WTC11 (cell line): ENCODE measurements at regions not wholly inside any gene's neighbourhood (a gene's known extent, or its start where the extent isn't known, plus 50 kb on each side); places are given as distances from the start of the nearest gene placed in this dataset.

Experiments used
- ATAC-seq: fragments of 200-7000 bp; cut with Tn5 transposase; 2 replicates; pipeline ENCODE4 v1.10.0; 2021; ENCODE audit warnings: mild to moderate bottlenecking, moderate library complexity
- CTCF ChIA-PET: fragments of 300-600 bp; sonication (Branson Sonifier 250); formaldehyde crosslinking; loops from one replicate; lab custom pipeline; 2021; ENCODE audit warnings: antibody characterized with exemption; lab: Charles Lee
- POLR2A ChIA-PET: fragments of 350-600 bp; sonication (Branson Sonifier 250); formaldehyde crosslinking; loops from one replicate; lab custom pipeline; 2021; ENCODE audit warnings: antibody characterized with exemption; lab: Charles Lee
- DNase-seq: peaks from one replicate; pipeline ENCODE4 v3.0.0; 2021; ENCODE audit warnings: low spot score
- H3K27ac Mint-ChIP-seq: 2 replicates; pipeline ENCODE4 v1.8.0; 2021; ENCODE audit warnings: mixed read lengths
- H3K27me3 Mint-ChIP-seq: 2 replicates; pipeline ENCODE4 v1.8.0; 2021; ENCODE audit warnings: low read depth, mild to moderate bottlenecking, moderate library complexity, mixed read lengths
- H3K36me3 Mint-ChIP-seq: 2 replicates; pipeline ENCODE4 v1.8.0; 2021; ENCODE audit warnings: mixed read lengths
- H3K4me1 Mint-ChIP-seq: 2 replicates; pipeline ENCODE4 v1.8.0; 2022; ENCODE audit warnings: mixed read lengths
- H3K4me3 Mint-ChIP-seq: 2 replicates; pipeline ENCODE4 v1.8.0; 2021; ENCODE audit warnings: mild to moderate bottlenecking, moderate library complexity, mixed read lengths
- H3K9me3 Mint-ChIP-seq: 2 replicates; pipeline ENCODE4 v1.8.0; 2021; ENCODE audit warnings: mixed read lengths
- ATF1 ChIP-seq: sonication (generic); formaldehyde crosslinking; IDR thresholded peaks from 2 replicates; pipeline ENCODE4 v1.8.1; 2023; ENCODE audit warnings: mild to moderate bottlenecking, moderate library complexity, missing genetic modification reagents
- ELF4 ChIP-seq: sonication (generic); formaldehyde crosslinking; IDR thresholded peaks from 2 replicates; pipeline ENCODE4 v1.8.1; 2022; ENCODE audit warnings: low read depth, mild to moderate bottlenecking, moderate library complexity, missing genetic modification reagents
- FOXJ3 ChIP-seq: sonication (generic); formaldehyde crosslinking; IDR thresholded peaks from 2 replicates; pipeline ENCODE4 v1.9.0; 2021; ENCODE audit warnings: missing genetic modification reagents, mild to moderate bottlenecking, borderline replicate concordance
- GABPB1 ChIP-seq: sonication (generic); formaldehyde crosslinking; IDR thresholded peaks from 2 replicates; pipeline ENCODE4 v1.8.1; 2023; ENCODE audit warnings: mild to moderate bottlenecking, missing genetic modification reagents
- GRHL2 ChIP-seq: fragments of 250-450 bp; sonication (Bioruptor Pico); IDR thresholded peaks from 2 replicates; pipeline ENCODE4 v1.8.0; 2022; ENCODE audit warnings: mild to moderate bottlenecking, moderate library complexity; ENCODE audit not compliant: insufficient replicate concordance, severe bottlenecking
- GTF2I ChIP-seq: fragments of 250-450 bp; sonication (Bioruptor Pico); conservative IDR thresholded peaks from 2 replicates; pipeline ENCODE4 v1.4.0; 2021; ENCODE audit warnings: mild to moderate bottlenecking
- IRF2 ChIP-seq: sonication (generic); formaldehyde crosslinking; IDR thresholded peaks from 2 replicates; pipeline ENCODE4 v1.8.0; 2022; ENCODE audit warnings: low read depth, missing genetic modification reagents, borderline replicate concordance
- MYBL2 ChIP-seq: sonication (generic); formaldehyde crosslinking; IDR thresholded peaks from 2 replicates; pipeline ENCODE4 v1.8.1; 2023; ENCODE audit warnings: mild to moderate bottlenecking, moderate library complexity, missing genetic modification reagents
- NFATC4 ChIP-seq: fragments of 250-450 bp; sonication (Bioruptor Pico); IDR thresholded peaks from 2 replicates; pipeline ENCODE4 v1.9.0; 2021; ENCODE audit warnings: mild to moderate bottlenecking
- NFE2L1 ChIP-seq: sonication (generic); formaldehyde crosslinking; IDR thresholded peaks from 2 replicates; pipeline ENCODE4 v1.8.1; 2023; ENCODE audit warnings: missing genetic modification reagents
- NR3C1 ChIP-seq: sonication (generic); formaldehyde crosslinking; conservative IDR thresholded peaks from 2 replicates; pipeline ENCODE4 v1.8.1; 2023; ENCODE audit warnings: low read depth, mild to moderate bottlenecking, missing genetic modification reagents
- RELA ChIP-seq: sonication (generic); formaldehyde crosslinking; IDR thresholded peaks from 2 replicates; pipeline ENCODE4 v1.8.1; 2022; ENCODE audit warnings: missing genetic modification reagents, mild to moderate bottlenecking, borderline replicate concordance
- RORB ChIP-seq: fragments of 250-450 bp; sonication (Bioruptor Pico); IDR thresholded peaks from 2 replicates; pipeline ENCODE4 v1.9.0; 2021; ENCODE audit warnings: mild to moderate bottlenecking
- SMAD4 ChIP-seq: sonication (generic); formaldehyde crosslinking; IDR thresholded peaks from 2 replicates; pipeline ENCODE4 v1.8.0; 2022; ENCODE audit warnings: mild to moderate bottlenecking, missing genetic modification reagents
- TCF7 ChIP-seq: sonication (generic); formaldehyde crosslinking; IDR thresholded peaks from 2 replicates; pipeline ENCODE4 v1.8.0; 2022; ENCODE audit warnings: mild to moderate bottlenecking, low read depth, missing genetic modification reagents, moderate library complexity
- TP53 ChIP-seq: sonication (generic); formaldehyde crosslinking; IDR thresholded peaks from 2 replicates; pipeline ENCODE4 v1.8.1; 2023; ENCODE audit warnings: mild to moderate bottlenecking, missing genetic modification reagents
- ZNF121 ChIP-seq: sonication (generic); formaldehyde crosslinking; IDR thresholded peaks from 2 replicates; pipeline ENCODE4 v1.8.0; 2023; ENCODE audit warnings: missing genetic modification reagents
- ZNF219 ChIP-seq: sonication (generic); formaldehyde crosslinking; IDR thresholded peaks from 2 replicates; pipeline ENCODE4 v1.8.0; 2023; ENCODE audit warnings: missing genetic modification reagents, mild to moderate bottlenecking, borderline replicate concordance
- ZNF423 ChIP-seq: fragments of 250-450 bp; sonication (Bioruptor Pico); IDR thresholded peaks from 2 replicates; pipeline ENCODE4 v2.1.2; 2022; ENCODE audit warnings: mild to moderate bottlenecking, moderate library complexity
- TF ChIP-seq, protein P1 (sequence below): sonication (generic); formaldehyde crosslinking; IDR thresholded peaks from 2 replicates; pipeline ENCODE4 v1.8.1; 2022; ENCODE audit warnings: mild to moderate bottlenecking, moderate library complexity, missing genetic modification reagents
- TF ChIP-seq, protein P2 (sequence below): fragments of 250-450 bp; sonication (Bioruptor Pico); IDR thresholded peaks from 2 replicates; pipeline ENCODE4 v1.9.0; 2021; ENCODE audit warnings: mild to moderate bottlenecking
- TF ChIP-seq, protein P3 (sequence below): sonication (generic); formaldehyde crosslinking; IDR thresholded peaks from 2 replicates; pipeline ENCODE4 v1.8.1; 2022; ENCODE audit warnings: missing genetic modification reagents, borderline replicate concordance
- TF ChIP-seq, protein P4 (sequence below): sonication (generic); formaldehyde crosslinking; IDR thresholded peaks from 2 replicates; pipeline ENCODE4 v1.8.1; 2022; ENCODE audit warnings: low read depth, mild to moderate bottlenecking, moderate library complexity, missing genetic modification reagents, borderline replicate concordance
- TF ChIP-seq, protein P5 (sequence below): sonication (generic); formaldehyde crosslinking; IDR thresholded peaks from 2 replicates; pipeline ENCODE4 v1.8.0; 2022; ENCODE audit warnings: mild to moderate bottlenecking, missing genetic modification reagents
- TF ChIP-seq, protein P6 (sequence below): fragments of 250-450 bp; sonication (Bioruptor Pico); IDR thresholded peaks from 2 replicates; pipeline ENCODE4 v2.1.2; 2022; ENCODE audit warnings: mild to moderate bottlenecking, moderate library complexity
- TF ChIP-seq, protein P7 (sequence below): sonication (generic); formaldehyde crosslinking; IDR thresholded peaks from 2 replicates; pipeline ENCODE4 v1.8.0; 2023; ENCODE audit warnings: missing genetic modification reagents, mild to moderate bottlenecking, borderline replicate concordance
- TF ChIP-seq, protein P8 (sequence below): sonication (generic); formaldehyde crosslinking; IDR thresholded peaks from 2 replicates; pipeline ENCODE4 v1.8.1; 2022; ENCODE audit warnings: low read depth, missing genetic modification reagents, borderline replicate concordance

DNA sequence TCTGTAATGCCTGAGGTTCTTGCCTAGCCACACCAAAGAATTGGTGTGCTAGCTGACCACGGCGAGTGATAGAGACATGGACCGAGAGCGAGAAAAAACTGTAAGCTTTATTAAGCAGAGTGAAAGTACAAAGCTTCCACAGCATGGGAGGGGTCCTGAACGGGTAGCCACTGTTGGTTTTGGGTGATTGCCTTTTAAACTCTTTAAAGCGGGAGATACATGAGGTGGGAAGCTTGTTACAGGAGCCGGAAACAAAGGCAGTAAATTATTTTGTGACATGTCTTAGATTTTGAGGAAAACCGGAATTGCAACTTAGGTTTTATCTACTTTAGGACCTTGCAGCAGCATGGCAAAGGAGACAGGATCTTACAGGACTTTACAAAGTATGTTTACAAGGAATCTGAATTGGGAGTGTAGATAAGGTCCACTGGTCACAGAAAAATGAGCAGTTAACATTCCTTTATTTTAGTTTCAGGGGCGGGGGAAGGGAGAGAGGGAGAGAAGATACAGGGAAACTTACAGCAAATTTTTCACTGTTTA, 252.7 kb upstream of the MBL2 start:
- ATAC-seq (no peak), DNase-seq (no peak)
- peak overlapping the region; percentile 86 for H3K27ac Mint-ChIP-seq
- H3K4me1 Mint-ChIP-seq: peaks cover 50% of the 10 kb centered on the region
- H3K9me3 Mint-ChIP-seq: peaks cover 6% of the 10 kb centered on the region
- no peak overlapping the region for H3K4me3 Mint-ChIP-seq
- POLR2A ChIA-PET: no interaction called here
- H3K27me3 Mint-ChIP-seq: no peaks in the 10 kb centered on the region; the same call in 1 of the 2 replicates
- no peak for TF ChIP-seq GTF2I (CRISPR knock-in tag)
- no peak for TF ChIP-seq SMAD4 (CRISPR knock-in tag)
- TF ChIP-seq, protein P1, sequence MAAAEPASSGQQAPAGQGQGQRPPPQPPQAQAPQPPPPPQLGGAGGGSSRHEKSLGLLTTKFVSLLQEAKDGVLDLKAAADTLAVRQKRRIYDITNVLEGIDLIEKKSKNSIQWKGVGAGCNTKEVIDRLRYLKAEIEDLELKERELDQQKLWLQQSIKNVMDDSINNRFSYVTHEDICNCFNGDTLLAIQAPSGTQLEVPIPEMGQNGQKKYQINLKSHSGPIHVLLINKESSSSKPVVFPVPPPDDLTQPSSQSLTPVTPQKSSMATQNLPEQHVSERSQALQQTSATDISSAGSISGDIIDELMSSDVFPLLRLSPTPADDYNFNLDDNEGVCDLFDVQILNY (CRISPR knock-in tag): no peak
- TF ChIP-seq FOXJ3 (CRISPR knock-in tag): no peak
- TF ChIP-seq TP53 (CRISPR knock-in tag): no peak
- no peak for TF ChIP-seq NFE2L1
- TF ChIP-seq RELA (CRISPR knock-in tag): no peak
- TF ChIP-seq, protein P2, sequence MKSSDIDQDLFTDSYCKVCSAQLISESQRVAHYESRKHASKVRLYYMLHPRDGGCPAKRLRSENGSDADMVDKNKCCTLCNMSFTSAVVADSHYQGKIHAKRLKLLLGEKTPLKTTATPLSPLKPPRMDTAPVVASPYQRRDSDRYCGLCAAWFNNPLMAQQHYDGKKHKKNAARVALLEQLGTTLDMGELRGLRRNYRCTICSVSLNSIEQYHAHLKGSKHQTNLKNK (CRISPR knock-in tag): no peak
- TF ChIP-seq, protein P3, sequence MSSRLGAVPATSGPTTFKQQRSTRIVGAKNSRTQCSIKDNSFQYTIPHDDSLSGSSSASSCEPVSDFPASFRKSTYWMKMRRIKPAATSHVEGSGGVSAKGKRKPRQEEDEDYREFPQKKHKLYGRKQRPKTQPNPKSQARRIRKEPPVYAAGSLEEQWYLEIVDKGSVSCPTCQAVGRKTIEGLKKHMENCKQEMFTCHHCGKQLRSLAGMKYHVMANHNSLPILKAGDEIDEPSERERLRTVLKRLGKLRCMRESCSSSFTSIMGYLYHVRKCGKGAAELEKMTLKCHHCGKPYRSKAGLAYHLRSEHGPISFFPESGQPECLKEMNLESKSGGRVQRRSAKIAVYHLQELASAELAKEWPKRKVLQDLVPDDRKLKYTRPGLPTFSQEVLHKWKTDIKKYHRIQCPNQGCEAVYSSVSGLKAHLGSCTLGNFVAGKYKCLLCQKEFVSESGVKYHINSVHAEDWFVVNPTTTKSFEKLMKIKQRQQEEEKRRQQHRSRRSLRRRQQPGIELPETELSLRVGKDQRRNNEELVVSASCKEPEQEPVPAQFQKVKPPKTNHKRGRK (CRISPR knock-in tag): no peak
- TF ChIP-seq, protein P4, sequence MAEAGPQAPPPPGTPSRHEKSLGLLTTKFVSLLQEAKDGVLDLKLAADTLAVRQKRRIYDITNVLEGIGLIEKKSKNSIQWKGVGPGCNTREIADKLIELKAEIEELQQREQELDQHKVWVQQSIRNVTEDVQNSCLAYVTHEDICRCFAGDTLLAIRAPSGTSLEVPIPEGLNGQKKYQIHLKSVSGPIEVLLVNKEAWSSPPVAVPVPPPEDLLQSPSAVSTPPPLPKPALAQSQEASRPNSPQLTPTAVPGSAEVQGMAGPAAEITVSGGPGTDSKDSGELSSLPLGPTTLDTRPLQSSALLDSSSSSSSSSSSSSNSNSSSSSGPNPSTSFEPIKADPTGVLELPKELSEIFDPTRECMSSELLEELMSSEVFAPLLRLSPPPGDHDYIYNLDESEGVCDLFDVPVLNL: no peak
- TF ChIP-seq, protein P5, sequence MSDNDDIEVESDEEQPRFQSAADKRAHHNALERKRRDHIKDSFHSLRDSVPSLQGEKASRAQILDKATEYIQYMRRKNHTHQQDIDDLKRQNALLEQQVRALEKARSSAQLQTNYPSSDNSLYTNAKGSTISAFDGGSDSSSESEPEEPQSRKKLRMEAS (CRISPR knock-in tag): no peak
- no peak for TF ChIP-seq IRF2 (CRISPR knock-in tag)
- no peak for TF ChIP-seq ZNF219
- TF ChIP-seq ATF1: no peak
- no peak for TF ChIP-seq TCF7 (CRISPR knock-in tag)
- no peak for TF ChIP-seq ELF4 (CRISPR knock-in tag)
- no peak for TF ChIP-seq ZNF121 (CRISPR knock-in tag)
- no peak for TF ChIP-seq GABPB1 (CRISPR knock-in tag)
- TF ChIP-seq NR3C1: no peak
- TF ChIP-seq NFATC4 (CRISPR knock-in tag): no peak
- CTCF ChIA-PET: no interaction called here
- H3K36me3 Mint-ChIP-seq: peaks cover 10% of the 10 kb centered on the region

DNA sequence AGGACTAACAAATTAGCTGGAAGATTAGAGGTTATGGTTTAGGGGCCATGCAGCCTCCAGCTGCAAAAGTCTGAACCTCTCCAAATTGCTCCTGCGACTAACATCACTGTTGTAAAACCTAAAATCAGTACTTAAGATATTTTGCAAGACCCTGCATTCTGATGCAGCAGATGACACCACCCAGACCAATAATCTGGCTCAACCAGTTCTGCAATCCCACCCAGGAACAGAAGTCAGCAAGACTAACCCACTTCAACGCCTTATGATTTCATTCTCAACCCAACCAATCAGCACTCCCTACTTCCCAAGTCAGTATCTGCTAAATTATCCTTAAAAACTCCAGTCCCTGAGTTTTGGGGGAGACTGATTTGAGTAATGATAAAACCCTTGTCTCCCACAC, 250.8 kb upstream of the MBL2 start:
- no peaks in the 10 kb centered on the region; the same call in 1 of the 2 replicates for H3K27me3 Mint-ChIP-seq
- peaks cover 38% of the 10 kb centered on the region for H3K4me1 Mint-ChIP-seq
- ChIA-PET CTCF (no interaction called here), POLR2A (no interaction called here)
- peak overlapping the region; percentile 91 for H3K27ac Mint-ChIP-seq
- H3K9me3 Mint-ChIP-seq: peaks cover 14% of the 10 kb centered on the region
- DNase-seq (no peak), ATAC-seq (no peak)
- peaks cover 18% of the 10 kb centered on the region for H3K36me3 Mint-ChIP-seq
- H3K4me3 Mint-ChIP-seq: no peak overlapping the region
- TF ChIP-seq, protein P6, sequence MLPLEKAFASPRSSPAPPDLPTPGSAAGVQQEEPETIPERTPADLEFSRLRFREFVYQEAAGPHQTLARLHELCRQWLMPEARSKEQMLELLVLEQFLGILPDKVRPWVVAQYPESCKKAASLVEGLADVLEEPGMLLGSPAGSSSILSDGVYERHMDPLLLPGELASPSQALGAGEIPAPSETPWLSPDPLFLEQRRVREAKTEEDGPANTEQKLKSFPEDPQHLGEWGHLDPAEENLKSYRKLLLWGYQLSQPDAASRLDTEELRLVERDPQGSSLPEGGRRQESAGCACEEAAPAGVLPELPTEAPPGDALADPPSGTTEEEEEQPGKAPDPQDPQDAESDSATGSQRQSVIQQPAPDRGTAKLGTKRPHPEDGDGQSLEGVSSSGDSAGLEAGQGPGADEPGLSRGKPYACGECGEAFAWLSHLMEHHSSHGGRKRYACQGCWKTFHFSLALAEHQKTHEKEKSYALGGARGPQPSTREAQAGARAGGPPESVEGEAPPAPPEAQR (CRISPR knock-in tag): no peak
- TF ChIP-seq, protein P7, sequence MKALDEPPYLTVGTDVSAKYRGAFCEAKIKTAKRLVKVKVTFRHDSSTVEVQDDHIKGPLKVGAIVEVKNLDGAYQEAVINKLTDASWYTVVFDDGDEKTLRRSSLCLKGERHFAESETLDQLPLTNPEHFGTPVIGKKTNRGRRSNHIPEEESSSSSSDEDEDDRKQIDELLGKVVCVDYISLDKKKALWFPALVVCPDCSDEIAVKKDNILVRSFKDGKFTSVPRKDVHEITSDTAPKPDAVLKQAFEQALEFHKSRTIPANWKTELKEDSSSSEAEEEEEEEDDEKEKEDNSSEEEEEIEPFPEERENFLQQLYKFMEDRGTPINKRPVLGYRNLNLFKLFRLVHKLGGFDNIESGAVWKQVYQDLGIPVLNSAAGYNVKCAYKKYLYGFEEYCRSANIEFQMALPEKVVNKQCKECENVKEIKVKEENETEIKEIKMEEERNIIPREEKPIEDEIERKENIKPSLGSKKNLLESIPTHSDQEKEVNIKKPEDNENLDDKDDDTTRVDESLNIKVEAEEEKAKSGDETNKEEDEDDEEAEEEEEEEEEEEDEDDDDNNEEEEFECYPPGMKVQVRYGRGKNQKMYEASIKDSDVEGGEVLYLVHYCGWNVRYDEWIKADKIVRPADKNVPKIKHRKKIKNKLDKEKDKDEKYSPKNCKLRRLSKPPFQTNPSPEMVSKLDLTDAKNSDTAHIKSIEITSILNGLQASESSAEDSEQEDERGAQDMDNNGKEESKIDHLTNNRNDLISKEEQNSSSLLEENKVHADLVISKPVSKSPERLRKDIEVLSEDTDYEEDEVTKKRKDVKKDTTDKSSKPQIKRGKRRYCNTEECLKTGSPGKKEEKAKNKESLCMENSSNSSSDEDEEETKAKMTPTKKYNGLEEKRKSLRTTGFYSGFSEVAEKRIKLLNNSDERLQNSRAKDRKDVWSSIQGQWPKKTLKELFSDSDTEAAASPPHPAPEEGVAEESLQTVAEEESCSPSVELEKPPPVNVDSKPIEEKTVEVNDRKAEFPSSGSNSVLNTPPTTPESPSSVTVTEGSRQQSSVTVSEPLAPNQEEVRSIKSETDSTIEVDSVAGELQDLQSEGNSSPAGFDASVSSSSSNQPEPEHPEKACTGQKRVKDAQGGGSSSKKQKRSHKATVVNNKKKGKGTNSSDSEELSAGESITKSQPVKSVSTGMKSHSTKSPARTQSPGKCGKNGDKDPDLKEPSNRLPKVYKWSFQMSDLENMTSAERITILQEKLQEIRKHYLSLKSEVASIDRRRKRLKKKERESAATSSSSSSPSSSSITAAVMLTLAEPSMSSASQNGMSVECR (CRISPR knock-in tag): no peak
- no peak for TF ChIP-seq GRHL2
- no peak for TF ChIP-seq ZNF423
- TF ChIP-seq, protein P8, sequence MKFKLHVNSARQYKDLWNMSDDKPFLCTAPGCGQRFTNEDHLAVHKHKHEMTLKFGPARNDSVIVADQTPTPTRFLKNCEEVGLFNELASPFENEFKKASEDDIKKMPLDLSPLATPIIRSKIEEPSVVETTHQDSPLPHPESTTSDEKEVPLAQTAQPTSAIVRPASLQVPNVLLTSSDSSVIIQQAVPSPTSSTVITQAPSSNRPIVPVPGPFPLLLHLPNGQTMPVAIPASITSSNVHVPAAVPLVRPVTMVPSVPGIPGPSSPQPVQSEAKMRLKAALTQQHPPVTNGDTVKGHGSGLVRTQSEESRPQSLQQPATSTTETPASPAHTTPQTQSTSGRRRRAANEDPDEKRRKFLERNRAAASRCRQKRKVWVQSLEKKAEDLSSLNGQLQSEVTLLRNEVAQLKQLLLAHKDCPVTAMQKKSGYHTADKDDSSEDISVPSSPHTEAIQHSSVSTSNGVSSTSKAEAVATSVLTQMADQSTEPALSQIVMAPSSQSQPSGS (CRISPR knock-in tag): no peak
- no peak for TF ChIP-seq MYBL2 (CRISPR knock-in tag)
- TF ChIP-seq RORB (CRISPR knock-in tag): no peak
